NCI-H510A (cell line): ENCODE measurements at regions not wholly inside any gene's neighbourhood (a gene's known extent, or its start where the extent isn't known, plus 50 kb on each side); places are given as distances from the start of the nearest gene placed in this dataset.
"Not testable (repeated sequence)": the region's sequence is repeated elsewhere in the genome, so short reads cannot be mapped to it uniquely, and the experiment has no call there.

ENCODE experiments used
- DNase-seq: peaks from one replicate; lab custom pipeline; 2025; lab: John Stamatoyannopoulos, UW

- DNase-seq = no peak
These were observed 360.4 kb upstream of the AGA start for GRCh38 chr4:177802661-177803060.

GRCh38 chr4:177803151-177803550, 360.9 kb upstream of the AGA start:
- no peak for DNase-seq

DNA sequence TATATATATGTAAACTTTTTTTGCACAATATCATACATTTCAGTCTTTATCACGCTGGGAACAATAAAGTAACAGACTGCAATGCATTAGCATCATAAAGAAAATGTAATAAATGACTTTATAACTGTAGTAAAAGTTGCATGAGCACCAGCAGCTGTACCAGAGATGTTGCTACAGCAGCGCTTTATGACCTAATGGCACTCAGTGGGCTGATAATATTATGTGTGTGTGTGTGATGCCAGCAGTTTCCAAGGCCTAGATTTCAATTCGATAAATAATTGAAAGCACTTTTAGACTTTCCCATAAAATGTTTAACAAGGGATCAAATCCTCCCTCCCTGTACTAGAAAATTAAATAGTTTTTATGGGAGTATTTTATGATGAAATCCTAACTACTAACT, 367.6 kb upstream of the AGA start:
- DNase-seq = no peak

- DNase-seq = no peak
These were observed 368.0 kb upstream of the AGA start for GRCh38 chr4:177810220-177810619.

- not testable (repeated sequence) for DNase-seq
These were observed 376.2 kb upstream of the AGA start for GRCh38 chr4:177818392-177818791.

- DNase-seq = no peak
These were observed 384.7 kb upstream of the AGA start for GRCh38 chr4:177826973-177827372.

- DNase-seq = no peak
These were observed 399.0 kb upstream of the AGA start for GRCh38 chr4:177841258-177841657.

GRCh38 chr4:177853229-177853628, 411.0 kb upstream of the AGA start:
- no peak for DNase-seq

DNA sequence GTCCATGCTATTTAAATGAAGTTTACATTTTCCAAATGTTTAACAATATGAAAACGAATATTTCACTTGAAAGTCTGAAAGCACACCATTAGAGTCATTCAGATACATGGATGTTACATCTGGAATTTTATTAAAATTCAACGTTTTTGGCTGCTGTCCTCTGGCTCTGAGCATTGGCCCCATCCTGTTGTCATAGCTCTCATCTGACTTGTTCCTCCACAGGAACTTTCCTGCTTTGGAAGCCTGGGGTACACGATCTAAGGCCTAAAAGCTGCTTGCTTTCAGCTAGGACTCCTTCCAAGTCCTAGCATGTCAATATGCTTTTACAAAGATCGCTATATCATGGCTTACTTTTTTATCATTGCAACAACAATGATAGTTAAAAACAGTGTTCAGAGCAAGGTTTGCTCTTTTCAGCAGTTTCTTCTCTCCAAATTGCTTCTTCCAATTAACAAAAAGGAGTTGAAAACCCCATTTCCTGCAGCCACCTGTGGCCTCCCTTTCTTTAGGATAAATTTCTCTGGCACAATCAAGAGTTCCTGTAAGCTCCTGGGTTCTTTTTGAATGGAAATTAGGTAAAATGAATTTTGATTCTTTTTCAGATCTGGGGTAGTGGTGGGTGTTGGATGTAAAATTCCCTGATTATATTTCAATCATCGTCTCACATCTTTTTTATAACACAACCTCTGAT, 413.4 kb upstream of the AGA start:
- no peak for DNase-seq

GRCh38 chr4:177860171-177860570, 417.9 kb upstream of the AGA start:
- DNase-seq = no peak

GRCh38 chr4:177861551-177862094, 419.4 kb upstream of the AGA start:
- no peak for DNase-seq

DNA sequence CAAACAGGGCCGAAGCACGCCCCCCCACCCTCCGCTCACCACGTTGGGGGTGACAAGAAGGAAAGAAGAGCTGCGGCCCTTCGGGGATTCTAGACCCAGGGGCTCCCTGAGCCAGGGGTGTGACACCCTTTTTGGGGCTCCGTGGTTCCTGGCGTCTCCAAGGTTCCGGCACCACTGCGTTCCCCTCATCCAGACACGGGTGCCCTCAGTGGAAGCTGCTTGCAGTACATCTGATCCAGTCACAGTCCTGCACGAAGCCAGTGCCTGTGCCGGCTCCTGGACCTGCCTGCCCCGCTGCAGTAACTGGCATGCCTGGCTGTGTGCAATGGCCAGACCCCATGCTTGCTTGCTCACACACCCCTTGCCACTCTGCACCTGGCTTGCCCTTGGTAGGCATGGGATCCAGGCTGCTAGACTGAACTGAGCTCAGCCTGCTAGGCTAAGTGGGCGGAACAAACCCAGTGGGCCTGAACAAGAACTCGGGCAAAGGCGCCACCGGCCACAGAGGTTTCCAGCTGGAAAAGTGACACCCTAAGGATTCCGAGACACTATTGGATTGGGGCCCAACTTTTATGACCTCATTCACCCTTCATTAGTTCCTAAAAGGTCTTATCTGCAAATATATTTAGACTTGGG, 420.4 kb upstream of the AGA start:
- DNase-seq = no peak

DNA sequence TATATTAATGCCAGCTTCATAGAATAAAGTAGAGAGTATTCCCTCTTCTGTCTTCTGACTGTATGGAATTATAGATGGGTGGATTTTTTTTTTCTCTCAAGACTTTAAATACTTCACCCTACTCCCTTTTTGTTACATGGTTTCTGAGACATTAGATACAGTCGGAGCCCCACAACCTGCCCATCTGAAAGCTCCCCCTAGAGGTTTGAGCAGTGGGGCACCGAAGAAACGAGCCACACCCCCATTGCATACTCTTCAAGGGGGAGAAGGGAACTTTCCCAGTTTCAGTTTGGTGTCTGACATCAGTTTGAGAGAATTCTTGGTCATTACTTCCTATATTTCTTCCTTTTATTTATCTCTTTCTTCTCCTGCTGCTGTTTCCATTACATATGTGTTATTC, 437.6 kb upstream of the AGA start:
- no peak for DNase-seq

DNA sequence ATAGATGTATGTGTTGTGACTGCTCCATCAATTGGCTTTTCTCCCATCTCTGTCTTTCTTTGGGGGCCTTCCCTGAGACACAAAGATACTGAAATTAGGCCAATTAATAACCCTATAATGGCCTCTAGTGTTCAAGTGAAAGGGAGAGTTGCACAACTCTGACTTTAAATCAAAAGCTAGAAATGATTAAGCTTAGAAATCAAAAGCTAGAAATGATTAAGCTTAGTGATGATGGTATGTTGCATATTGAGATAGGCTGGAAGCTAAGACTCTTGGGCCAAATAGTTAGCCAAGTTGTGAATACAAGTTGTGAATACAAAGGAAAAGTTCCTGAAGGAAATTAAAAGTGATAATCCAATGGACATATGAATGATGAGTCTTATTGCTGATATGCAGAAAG, 452.9 kb upstream of the AGA start:
- no peak for DNase-seq

DNA sequence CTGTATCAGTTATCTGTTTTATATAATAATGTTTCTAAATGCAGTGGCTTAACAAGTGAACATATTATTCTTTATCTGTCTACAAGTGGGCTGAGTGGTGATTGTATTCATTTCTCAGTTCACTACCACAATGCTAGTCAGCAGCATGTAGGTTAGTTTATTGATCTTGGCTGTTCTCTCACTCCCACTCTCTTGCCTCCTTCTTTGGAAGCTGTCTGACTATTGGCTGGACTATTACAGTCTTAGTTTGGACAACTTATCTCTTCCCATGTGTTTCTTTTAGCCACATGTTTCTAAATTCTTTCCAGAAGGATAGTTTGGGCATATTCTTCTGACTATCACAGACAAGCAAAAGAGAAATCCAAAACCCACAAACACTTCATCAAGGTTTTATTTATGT, 459.5 kb upstream of the AGA start:
- DNase-seq = no peak

DNA sequence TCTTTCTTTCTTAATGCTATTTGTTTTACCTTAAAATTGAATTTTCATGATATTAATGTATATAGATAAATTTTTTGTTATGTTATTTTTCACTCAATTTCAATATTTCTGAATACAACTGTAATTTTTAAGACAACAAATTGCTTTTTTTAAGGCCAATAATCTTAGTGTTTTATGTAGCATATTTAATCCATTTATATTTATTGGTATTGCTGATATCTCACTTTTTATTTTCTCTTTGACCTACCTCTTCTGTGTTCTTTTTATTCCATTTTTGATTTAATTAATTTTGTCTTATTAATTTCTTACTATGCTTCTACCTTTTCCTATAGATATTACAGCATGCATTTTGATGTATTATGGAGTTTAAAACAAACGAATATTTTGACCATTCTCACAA, 460.1 kb upstream of the AGA start:
- no peak for DNase-seq

GRCh38 chr4:177907736-177908424, 465.6 kb upstream of the AGA start:
- DNase-seq = no peak

DNA sequence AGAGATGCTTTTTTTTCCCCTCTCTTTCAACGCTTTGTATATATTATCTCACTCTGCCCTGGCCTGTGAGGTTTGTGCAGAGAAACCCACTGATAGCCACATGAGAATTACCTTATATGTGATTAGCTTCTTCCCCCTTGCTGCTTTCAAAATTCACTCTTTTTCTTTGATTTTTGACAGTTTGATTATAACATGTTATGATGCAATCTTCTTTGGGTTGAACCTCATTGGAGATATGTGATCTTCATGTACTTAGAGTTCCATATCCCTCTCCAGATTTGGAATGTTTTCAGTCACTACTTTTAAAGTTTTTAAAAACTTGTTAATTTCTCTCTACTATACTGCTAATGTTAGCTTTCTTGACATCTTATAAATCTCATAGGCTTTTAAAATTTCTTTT, 479.5 kb upstream of the AGA start:
- no peak for DNase-seq

DNA sequence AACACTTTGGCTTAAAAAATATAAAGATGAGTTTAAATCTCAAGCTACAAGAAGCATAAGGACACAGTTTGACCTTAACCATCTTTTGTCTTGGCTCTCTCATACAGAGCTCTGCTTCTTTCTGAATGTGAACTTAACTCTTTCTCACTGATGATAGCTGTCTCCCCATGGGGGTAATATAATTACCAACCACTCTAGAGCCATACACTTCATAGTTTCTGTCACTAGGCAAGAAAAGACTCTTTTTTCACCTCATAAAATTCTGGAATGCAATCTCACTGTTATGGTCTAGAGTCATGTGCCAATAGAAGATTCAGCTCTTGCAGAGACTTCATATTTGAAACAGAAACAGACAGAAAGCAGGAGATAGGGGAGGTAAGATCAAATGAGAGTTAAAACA, 481.7 kb upstream of the AGA start:
- no peak for DNase-seq

DNA sequence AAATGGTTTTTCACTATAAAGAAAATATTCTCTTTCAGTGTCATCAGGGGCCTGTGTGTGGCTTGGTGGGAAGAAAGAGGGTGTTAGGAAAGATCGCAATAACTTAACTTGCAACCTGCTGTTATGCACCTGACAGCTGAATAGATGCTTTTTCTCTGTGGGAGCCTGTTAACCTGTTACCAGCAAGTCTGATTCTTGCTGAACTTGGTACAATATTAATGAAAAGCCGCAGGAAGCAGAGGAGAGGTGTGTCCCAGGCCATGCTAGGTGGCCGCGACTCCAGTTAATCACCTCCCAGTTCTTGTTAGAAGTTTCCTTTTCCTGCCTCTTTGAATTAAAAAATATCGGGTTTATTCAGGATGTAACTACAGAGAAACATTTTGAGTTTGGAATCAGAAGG, 494.8 kb upstream of the AGA start:
- no peak for DNase-seq

- DNase-seq = no peak
These were observed 496.0 kb upstream of the AGA start for GRCh38 chr4:177938226-177938625.

GRCh38 chr4:177945268-177945667, 503.0 kb upstream of the AGA start:
- DNase-seq = no peak

DNA sequence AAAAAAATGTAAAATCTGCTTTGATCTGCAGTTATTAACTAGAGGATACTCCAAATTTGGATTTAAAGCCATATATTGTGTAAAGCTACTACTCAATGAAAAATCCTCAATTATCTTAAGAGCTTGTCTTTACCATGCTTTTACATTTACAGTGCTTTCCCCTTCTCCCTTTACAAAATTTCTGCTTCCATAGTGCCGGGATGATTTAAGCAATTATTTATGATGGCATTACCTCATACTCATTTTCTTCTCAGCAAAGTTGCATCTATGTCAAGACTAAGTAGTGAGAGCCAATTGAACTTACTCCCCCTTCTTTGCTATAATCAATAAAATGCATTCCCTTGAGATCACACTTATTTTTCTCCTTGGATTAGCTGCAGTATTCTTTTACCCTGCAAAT, 505.4 kb upstream of the AGA start:
- no peak for DNase-seq
